H9 (cell line): ENCODE measurements at regions not wholly inside any gene's neighbourhood (a gene's known extent, or its start where the extent isn't known, plus 50 kb on each side); places are given as distances from the start of the nearest gene placed in this dataset.

ENCODE experiments used
- DNase-seq: peaks from one replicate; pipeline ENCODE4 v3.0.0-alpha.2; 2017
- H2AFZ ChIP-seq: one replicate; pipeline ENCODE4 v1.6.1; 2013; ENCODE audit warnings: mild to moderate bottlenecking, low read length, control low read depth, moderate library complexity
- H2AK5ac ChIP-seq: 2 replicates; pipeline ENCODE4 v1.6.1; 2013; ENCODE audit warnings: low read length, control low read depth, mixed read lengths; ENCODE audit not compliant: insufficient read length
- H2BK120ac ChIP-seq: one replicate; pipeline ENCODE4 v1.6.1; 2013; ENCODE audit warnings: low read depth, mild to moderate bottlenecking, low read length, control low read depth, inconsistent platforms; ENCODE audit not compliant: poor library complexity, severe bottlenecking
- H2BK12ac ChIP-seq: 2 replicates; pipeline ENCODE4 v1.6.1; 2013; ENCODE audit warnings: low read length, control low read depth, mixed read lengths, low read depth; ENCODE audit not compliant: insufficient read length
- H2BK15ac ChIP-seq: 2 replicates; pipeline ENCODE4 v1.6.1; 2013; ENCODE audit warnings: low read depth, low read length, control low read depth
- H2BK20ac ChIP-seq: one replicate; pipeline ENCODE4 v1.6.1; 2013; ENCODE audit warnings: low read depth, mild to moderate bottlenecking, low read length, control low read depth, inconsistent platforms; ENCODE audit not compliant: poor library complexity, severe bottlenecking
- H2BK5ac ChIP-seq: 2 replicates; pipeline ENCODE4 v1.6.1; 2013; ENCODE audit warnings: low read length, control low read depth, mixed read lengths; ENCODE audit not compliant: insufficient read length
- H3K14ac ChIP-seq: 2 replicates; pipeline ENCODE4 v1.6.1; 2013; ENCODE audit warnings: low read length, control low read depth; ENCODE audit not compliant: insufficient read depth
- H3K18ac ChIP-seq: 2 replicates; pipeline ENCODE4 v1.6.1; 2013; ENCODE audit warnings: low read depth, mild to moderate bottlenecking, mixed read lengths, low read length, control low read depth; ENCODE audit not compliant: insufficient read length
- H3K23ac ChIP-seq: 2 replicates; pipeline ENCODE4 v1.6.1; 2013; ENCODE audit warnings: low read length, control low read depth, mixed read lengths, low read depth; ENCODE audit not compliant: insufficient read length
- H3K23me2 ChIP-seq: 2 replicates; pipeline ENCODE4 v1.6.1; 2013; ENCODE audit warnings: low read depth, mild to moderate bottlenecking, mixed read lengths, low read length, control low read depth; ENCODE audit not compliant: insufficient read length, poor library complexity, severe bottlenecking
- H3K27ac ChIP-seq: 2 replicates; pipeline ENCODE4 v1.5.1; 2013; ENCODE audit warnings: low read length, control low read depth, mixed read lengths, low read depth; ENCODE audit not compliant: insufficient read length
- H3K27me3 ChIP-seq: 2 replicates; pipeline ENCODE4 v1.6.1; 2013; ENCODE audit warnings: low read length, control low read depth, inconsistent platforms; ENCODE audit not compliant: insufficient read depth
- H3K4ac ChIP-seq: 2 replicates; pipeline ENCODE4 v1.6.1; 2013; ENCODE audit warnings: low read depth, mild to moderate bottlenecking, control low read depth, inconsistent platforms, low read length, moderate library complexity
- H3K4me1 ChIP-seq: 2 replicates; pipeline ENCODE4 v1.6.1; 2013; ENCODE audit warnings: low read length, control low read depth, inconsistent platforms; ENCODE audit not compliant: insufficient read depth
- H3K4me2 ChIP-seq: 2 replicates; pipeline ENCODE4 v1.6.1; 2013; ENCODE audit warnings: low read length, control low read depth, mixed read lengths; ENCODE audit not compliant: insufficient read length, insufficient read depth
- H3K56ac ChIP-seq: 2 replicates; pipeline ENCODE4 v1.6.1; 2013; ENCODE audit warnings: low read depth, mild to moderate bottlenecking, mixed read lengths, low read length, control low read depth; ENCODE audit not compliant: insufficient read length
- H3K79me1 ChIP-seq: 2 replicates; pipeline ENCODE4 v1.6.1; 2013; ENCODE audit warnings: low read depth, mild to moderate bottlenecking, moderate library complexity, low read length, control low read depth, inconsistent platforms; ENCODE audit not compliant: insufficient read depth, poor library complexity, severe bottlenecking
- H3K79me2 ChIP-seq: 2 replicates; pipeline ENCODE4 v1.6.1; 2013; ENCODE audit warnings: low read length, control low read depth, inconsistent platforms; ENCODE audit not compliant: insufficient read depth
- H3K9ac ChIP-seq: 2 replicates; pipeline ENCODE4 v1.6.1; 2013; ENCODE audit warnings: low read length, control low read depth, mixed read lengths; ENCODE audit not compliant: insufficient read length; ENCODE audit errors: extremely low read depth
- H3K9me3 ChIP-seq: one replicate; pipeline ENCODE4 v1.6.1; 2013; ENCODE audit warnings: low read depth, low read length, inconsistent platforms; ENCODE audit not compliant: control insufficient read depth
- H3T11ph ChIP-seq: one replicate; pipeline ENCODE4 v1.6.1; 2013; ENCODE audit warnings: mild to moderate bottlenecking, low read length, control low read depth, inconsistent platforms
- H4K20me1 ChIP-seq: one replicate; pipeline ENCODE4 v1.6.1; 2013; ENCODE audit not compliant: control insufficient read depth, insufficient read length, insufficient read depth
- H4K5ac ChIP-seq: 2 replicates; pipeline ENCODE4 v1.6.1; 2013; ENCODE audit warnings: low read depth, mild to moderate bottlenecking, mixed read lengths, low read length, control low read depth; ENCODE audit not compliant: insufficient read length
- H4K8ac ChIP-seq: replicated peaks from 2 replicates; pipeline ENCODE4 v1.6.1; 2013; ENCODE audit warnings: low read length, control low read depth, mixed read lengths, low read depth; ENCODE audit not compliant: insufficient read length
- H4K91ac ChIP-seq: 2 replicates; pipeline ENCODE4 v1.6.1; 2013; ENCODE audit warnings: low read depth, mild to moderate bottlenecking, moderate library complexity, mixed read lengths, low read length, control low read depth; ENCODE audit not compliant: insufficient read length
- H3K27ac Mint-ChIP-seq, 3 experiments: 2 replicates in 2 of 3; 3 replicates in 1 of 3; pipeline ENCODE4 v1.8.0; 2020 to 2021; ENCODE audit warnings: mixed read lengths in 3 of 3, mild to moderate bottlenecking in 1 of 3, moderate library complexity in 1 of 3
- H3K27me3 Mint-ChIP-seq: 2 replicates; pipeline ENCODE4 v1.8.0; 2021; ENCODE audit warnings: low read depth, mild to moderate bottlenecking, moderate library complexity, mixed read lengths
- H3K36me3 Mint-ChIP-seq, 3 experiments: 2 replicates in 2 of 3; 3 replicates in 1 of 3; pipeline ENCODE4 v1.8.0; 2020 to 2021; ENCODE audit warnings: low read depth in 3 of 3, mixed read lengths in 3 of 3; ENCODE audit not compliant: insufficient read depth in 1 of 3
- H3K4me1 Mint-ChIP-seq, 2 experiments: 2 replicates each; pipeline ENCODE4 v1.8.0; 2020; ENCODE audit warnings: mixed read lengths in 2 of 2
- H3K4me3 Mint-ChIP-seq, 2 experiments: 2 replicates in 1 of 2; 3 replicates in 1 of 2; pipeline ENCODE4 v1.8.0; 2020 to 2021; ENCODE audit warnings: mild to moderate bottlenecking in 2 of 2, mixed read lengths in 2 of 2, moderate library complexity in 1 of 2
- H3K9me3 Mint-ChIP-seq, 2 experiments: 2 replicates in 1 of 2; 3 replicates in 1 of 2; pipeline ENCODE4 v1.8.0; 2020; ENCODE audit warnings: mild to moderate bottlenecking in 2 of 2, mixed read lengths in 2 of 2, moderate library complexity in 1 of 2
- CTCF ChIP-seq: fragments of 200-600 bp; sonication (generic); conservative IDR thresholded peaks from 3 replicates; pipeline ENCODE4 v1.8.0; 2021; ENCODE audit warnings: antibody characterized with exemption, mild to moderate bottlenecking
- WGBS: extraction: QIAGEN DNeasy Blood & Tissue Kit; methylation state at CpG from one replicate; pipeline ENCODE4 v1.1.7; 2013; ENCODE audit warnings: missing lambda C conversion rate, low lambda C conversion rate, mixed read lengths; ENCODE audit not compliant: insufficient read length; ENCODE audit errors: extremely low coverage; 5-methylcytosine and 5-hydroxymethylcytosine counted together

GRCh38 chr13:106311004-106311403 is 224.5 kb downstream of the EFNB2 start:
- Histone ChIP-seq H3K4me2 (no peak overlapping the region), H2AFZ (no peak overlapping the region), H2BK15ac (no peak overlapping the region), H2BK120ac (no peak overlapping the region), H3T11ph (no peak overlapping the region), H4K5ac (no peak overlapping the region), H3K18ac (no peak overlapping the region), H2BK5ac (no peak overlapping the region), H3K4me1 (no peaks in the 10 kb centered on the region), H3K23ac (no peak overlapping the region), H3K14ac (no peak overlapping the region), H4K20me1 (no peaks in the 10 kb centered on the region), H3K27ac (no peak overlapping the region), H3K79me1 (no peaks in the 10 kb centered on the region), H4K8ac (no peak overlapping the region), H3K27me3 (no peaks in the 10 kb centered on the region), H2BK20ac (no peak overlapping the region), H3K56ac (no peak overlapping the region), H4K91ac (no peak overlapping the region), H2AK5ac (no peak overlapping the region), H3K79me2 (no peaks in the 10 kb centered on the region), H2BK12ac (no peak overlapping the region), H3K9ac (no peak overlapping the region), H3K4ac (no peak overlapping the region), H3K23me2 (no peaks in the 10 kb centered on the region), H3K9me3 (no peaks in the 10 kb centered on the region)
- Mint-ChIP-seq H3K27me3 (no peaks in the 10 kb centered on the region), H3K4me1 (peaks cover 0 to 4% of the 10 kb centered on the region in 2 experiments; a peak in 1 of 4 replicates), H3K27ac (no peak overlapping the region), H3K4me3 (no peak overlapping the region), H3K36me3 (peaks cover 4 to 12% (median 6%) of the 10 kb centered on the region in 3 experiments; a peak in 2 of 7 replicates), H3K9me3 (peaks cover 15 to 23% of the 10 kb centered on the region in 2 experiments)
- TF ChIP-seq CTCF: no peak
- no CpG with 5 or more reads among the region's 9 CpGs for WGBS
- no peak for DNase-seq
